Fibroblast of mammary gland (primary cell): ENCODE measurements at regions not wholly inside any gene's neighbourhood (a gene's known extent, or its start where the extent isn't known, plus 50 kb on each side); places are given as distances from the start of the nearest gene placed in this dataset.

Experiments
- DNase-seq: peaks from one replicate; pipeline ENCODE4 v3.0.0-alpha.2; 2010; ENCODE audit warnings: low read depth
- H3K4me3 ChIP-seq: 2 replicates; pipeline ENCODE4 v1.5.1; 2011; ENCODE audit warnings: low read depth, mild to moderate bottlenecking, low read length, moderate library complexity; ENCODE audit not compliant: control insufficient read depth
- TF ChIP-seq, protein P1 (sequence below): conservative IDR thresholded peaks from 2 replicates; pipeline ENCODE4 v1.5.1; 2011; ENCODE audit warnings: low read depth, low read length, inconsistent platforms; ENCODE audit not compliant: control insufficient read depth, insufficient read depth

DNA sequence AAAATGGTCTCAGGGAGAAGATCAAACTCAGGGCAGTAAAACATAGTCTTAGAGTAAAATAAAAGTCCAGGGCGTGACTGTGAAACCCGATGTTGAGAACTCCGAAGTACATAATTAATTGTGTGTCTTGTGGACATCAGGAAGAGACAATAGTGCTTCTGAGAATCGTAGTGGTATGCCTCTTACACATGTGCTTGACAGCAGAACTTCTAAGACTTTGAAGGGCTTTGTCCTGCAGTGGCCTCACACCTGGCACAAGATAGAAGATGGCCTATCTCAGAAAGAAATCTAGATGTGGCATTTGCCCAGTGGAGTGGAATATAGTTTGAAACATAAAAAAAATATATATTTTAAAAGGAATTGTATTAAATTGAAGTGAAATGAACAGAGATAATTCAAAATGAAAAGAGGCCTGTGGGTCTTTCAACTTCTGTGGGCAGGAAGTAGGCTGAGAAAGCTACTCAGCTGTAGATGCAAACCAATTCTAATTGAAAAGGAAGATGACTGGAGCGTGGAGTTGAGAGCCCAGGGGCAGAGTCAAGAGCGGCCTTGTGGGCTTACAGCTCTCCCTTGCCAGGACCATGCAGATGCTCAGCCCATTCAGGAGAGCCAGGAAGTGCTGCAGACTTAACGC lies 468.4 kb downstream of the KDM4C start:
- TF ChIP-seq, protein P1, sequence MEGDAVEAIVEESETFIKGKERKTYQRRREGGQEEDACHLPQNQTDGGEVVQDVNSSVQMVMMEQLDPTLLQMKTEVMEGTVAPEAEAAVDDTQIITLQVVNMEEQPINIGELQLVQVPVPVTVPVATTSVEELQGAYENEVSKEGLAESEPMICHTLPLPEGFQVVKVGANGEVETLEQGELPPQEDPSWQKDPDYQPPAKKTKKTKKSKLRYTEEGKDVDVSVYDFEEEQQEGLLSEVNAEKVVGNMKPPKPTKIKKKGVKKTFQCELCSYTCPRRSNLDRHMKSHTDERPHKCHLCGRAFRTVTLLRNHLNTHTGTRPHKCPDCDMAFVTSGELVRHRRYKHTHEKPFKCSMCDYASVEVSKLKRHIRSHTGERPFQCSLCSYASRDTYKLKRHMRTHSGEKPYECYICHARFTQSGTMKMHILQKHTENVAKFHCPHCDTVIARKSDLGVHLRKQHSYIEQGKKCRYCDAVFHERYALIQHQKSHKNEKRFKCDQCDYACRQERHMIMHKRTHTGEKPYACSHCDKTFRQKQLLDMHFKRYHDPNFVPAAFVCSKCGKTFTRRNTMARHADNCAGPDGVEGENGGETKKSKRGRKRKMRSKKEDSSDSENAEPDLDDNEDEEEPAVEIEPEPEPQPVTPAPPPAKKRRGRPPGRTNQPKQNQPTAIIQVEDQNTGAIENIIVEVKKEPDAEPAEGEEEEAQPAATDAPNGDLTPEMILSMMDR: no peak
- DNase-seq: no peak
- no peak overlapping the region for H3K4me3 ChIP-seq
